ENCODE measurements at regions not wholly inside any gene's neighbourhood (a gene's known extent, or its start where the extent isn't known, plus 50 kb on each side); places are given as distances from the start of the nearest gene placed in this dataset.
"Not testable (repeated sequence)": the region's sequence is repeated elsewhere in the genome, so short reads cannot be mapped to it uniquely, and the experiment has no call there.

GRCh38 chr18:76267423-76267822 is 227.6 kb downstream of the ZNF516 start:
- TF ChIP-seq, protein P1, sequence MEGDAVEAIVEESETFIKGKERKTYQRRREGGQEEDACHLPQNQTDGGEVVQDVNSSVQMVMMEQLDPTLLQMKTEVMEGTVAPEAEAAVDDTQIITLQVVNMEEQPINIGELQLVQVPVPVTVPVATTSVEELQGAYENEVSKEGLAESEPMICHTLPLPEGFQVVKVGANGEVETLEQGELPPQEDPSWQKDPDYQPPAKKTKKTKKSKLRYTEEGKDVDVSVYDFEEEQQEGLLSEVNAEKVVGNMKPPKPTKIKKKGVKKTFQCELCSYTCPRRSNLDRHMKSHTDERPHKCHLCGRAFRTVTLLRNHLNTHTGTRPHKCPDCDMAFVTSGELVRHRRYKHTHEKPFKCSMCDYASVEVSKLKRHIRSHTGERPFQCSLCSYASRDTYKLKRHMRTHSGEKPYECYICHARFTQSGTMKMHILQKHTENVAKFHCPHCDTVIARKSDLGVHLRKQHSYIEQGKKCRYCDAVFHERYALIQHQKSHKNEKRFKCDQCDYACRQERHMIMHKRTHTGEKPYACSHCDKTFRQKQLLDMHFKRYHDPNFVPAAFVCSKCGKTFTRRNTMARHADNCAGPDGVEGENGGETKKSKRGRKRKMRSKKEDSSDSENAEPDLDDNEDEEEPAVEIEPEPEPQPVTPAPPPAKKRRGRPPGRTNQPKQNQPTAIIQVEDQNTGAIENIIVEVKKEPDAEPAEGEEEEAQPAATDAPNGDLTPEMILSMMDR (conservative IDR thresholded peaks at IDR 0.05) = not testable (repeated sequence)
- not testable (repeated sequence) for TF ChIP-seq EZH2 (IDR thresholded peaks at IDR 0.05; ENCODE audit: low read depth)
